ENCODE measurements at regions not wholly inside any gene's neighbourhood (a gene's known extent, or its start where the extent isn't known, plus 50 kb on each side); places are given as distances from the start of the nearest gene placed in this dataset.
"Not testable (repeated sequence)": the region's sequence is repeated elsewhere in the genome, so short reads cannot be mapped to it uniquely, and the experiment has no call there.

DNA sequence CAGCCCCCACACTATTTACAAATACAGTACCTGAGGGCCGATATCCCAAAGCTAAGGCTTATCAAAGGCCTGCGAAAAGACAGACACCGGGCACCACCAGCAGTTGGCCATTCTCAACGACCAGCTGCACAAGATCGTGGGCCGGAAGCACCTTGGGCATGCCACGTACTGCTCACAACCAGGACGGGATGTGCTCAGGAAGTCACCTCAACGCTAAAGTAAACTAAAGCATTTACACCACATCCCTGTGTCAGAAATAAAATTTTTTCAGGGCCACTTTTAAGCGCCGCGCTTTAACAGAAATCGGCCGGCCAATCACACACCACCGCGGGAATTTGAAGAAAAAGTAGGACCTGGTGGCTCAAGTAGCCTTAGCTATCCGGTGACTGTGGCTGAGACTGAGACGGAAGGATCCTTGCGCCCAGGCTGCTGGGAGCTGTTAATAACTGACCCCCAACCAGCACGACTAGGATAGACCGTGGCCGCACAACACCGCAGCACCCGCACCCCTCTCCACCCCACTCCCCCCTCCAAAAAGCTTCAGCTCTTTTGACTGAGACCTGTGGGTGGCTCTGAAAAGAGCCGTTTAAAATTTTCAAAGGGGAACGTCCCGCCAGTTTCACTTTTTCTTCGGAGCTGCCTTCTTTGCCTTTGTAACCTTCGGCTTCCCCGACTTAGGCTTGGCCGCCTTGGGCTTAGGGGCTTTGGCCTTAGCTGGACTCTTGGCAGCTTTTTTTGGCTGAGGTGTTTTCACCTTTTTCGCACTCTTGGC, 131.2 kb upstream of the BTN3A2 start:
- no peaks in the 10 kb centered on the region for H3K9me3 ChIP-seq (replicated peaks; ENCODE audit: control insufficient read depth, low read depth, low read length)
- DNase-seq: peak; percentile 91
- peak overlapping the region; percentile 94 for H3K27ac ChIP-seq (ENCODE audit: low read length)
- peak overlapping the region; percentile 60 for H3K4me3 ChIP-seq (ENCODE audit: low read length)
- 1% methylated on average over 25 of the region's 32 CpGs for WGBS (ENCODE audit: insufficient coverage)
- no peaks in the 10 kb centered on the region for H3K27me3 ChIP-seq (ENCODE audit: control insufficient read depth, insufficient read depth, low read length)
- no peaks in the 10 kb centered on the region for H3K36me3 ChIP-seq (ENCODE audit: control insufficient read depth, insufficient read depth, low read length)
- H3K4me1 ChIP-seq (ENCODE audit: control insufficient read depth, insufficient read depth, low read length): peaks cover 8% of the 10 kb centered on the region

DNA sequence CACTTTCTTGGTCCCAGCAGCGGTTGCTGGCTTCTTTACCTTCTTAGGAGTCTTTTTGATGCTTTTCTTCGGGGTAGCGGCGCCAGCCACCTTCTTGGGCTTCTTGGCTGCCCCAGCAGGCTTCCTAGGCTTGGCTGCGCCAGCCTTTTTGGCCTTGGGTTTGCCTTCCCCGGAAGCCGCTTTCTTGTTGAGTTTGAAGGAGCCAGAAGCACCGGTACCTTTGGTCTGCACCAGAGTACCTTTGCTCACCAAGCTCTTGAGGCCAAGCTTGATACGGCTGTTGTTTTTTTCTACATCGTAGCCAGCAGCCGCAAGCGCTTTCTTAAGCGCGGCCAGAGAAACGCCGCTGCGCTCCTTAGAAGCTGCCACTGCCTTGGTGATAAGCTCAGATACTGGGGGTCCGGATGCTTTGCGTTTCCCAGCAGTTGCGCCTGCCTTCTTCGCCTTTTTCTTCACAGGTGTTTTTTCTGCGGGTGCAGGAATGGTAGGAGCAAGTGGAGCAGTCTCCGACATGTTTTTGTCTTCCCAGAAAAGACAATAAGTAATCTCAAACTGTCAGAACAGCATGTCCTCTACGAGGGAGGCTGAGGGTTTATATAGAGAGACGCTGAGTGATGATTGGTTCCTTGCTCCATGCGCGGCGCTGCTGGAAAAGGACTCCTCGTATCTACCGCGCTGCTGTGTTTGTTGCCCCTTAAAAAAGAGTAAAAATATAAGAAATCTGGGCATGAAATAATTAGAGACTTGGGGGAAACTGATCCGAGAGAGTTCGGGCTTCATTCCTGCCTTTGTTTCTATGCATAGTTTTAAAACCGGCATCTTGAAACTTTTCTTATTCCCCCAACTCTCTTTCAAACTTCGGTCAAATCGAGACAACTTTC, 130.3 kb upstream of the BTN3A2 start:
- 0% methylated on average over 26 of the region's 36 CpGs for WGBS (ENCODE audit: insufficient coverage)
- H3K27ac ChIP-seq (ENCODE audit: low read length): peak overlapping the region; percentile 94
- H3K4me1 ChIP-seq (ENCODE audit: control insufficient read depth, insufficient read depth, low read length): peaks cover 8% of the 10 kb centered on the region
- peak; percentile 97 for DNase-seq
- H3K36me3 ChIP-seq (ENCODE audit: control insufficient read depth, insufficient read depth, low read length): no peaks in the 10 kb centered on the region
- H3K27me3 ChIP-seq (ENCODE audit: control insufficient read depth, insufficient read depth, low read length): no peaks in the 10 kb centered on the region
- H3K4me3 ChIP-seq (ENCODE audit: low read length): peak overlapping the region; percentile 60
- no peaks in the 10 kb centered on the region for H3K9me3 ChIP-seq (replicated peaks; ENCODE audit: control insufficient read depth, low read depth, low read length)

DNA sequence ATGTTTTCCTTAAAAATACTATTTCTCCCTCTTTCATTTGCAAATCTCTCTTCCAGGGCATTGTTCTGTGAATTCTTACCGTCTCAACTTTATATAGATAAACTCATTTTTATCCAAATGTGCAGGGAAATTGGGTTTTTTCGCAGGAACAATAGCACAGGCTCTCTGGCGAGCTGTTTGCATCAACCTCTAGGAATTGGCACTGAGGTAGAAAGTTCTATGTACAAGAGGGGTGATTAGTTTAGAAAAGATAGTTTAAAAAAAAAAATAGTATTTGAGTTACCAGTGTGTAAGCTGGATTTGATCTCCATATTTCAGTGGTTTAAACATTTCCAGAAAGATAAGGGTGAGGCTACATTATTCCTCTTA, 129.7 kb upstream of the BTN3A2 start:
- Histone ChIP-seq H3K36me3 (ENCODE audit: control insufficient read depth, insufficient read depth, low read length) (no peaks in the 10 kb centered on the region), H3K27ac (ENCODE audit: low read length) (peak overlapping the region; percentile 87), H3K4me1 (ENCODE audit: control insufficient read depth, insufficient read depth, low read length) (peaks cover 8% of the 10 kb centered on the region), H3K9me3 (replicated peaks; ENCODE audit: control insufficient read depth, low read depth, low read length) (no peaks in the 10 kb centered on the region), H3K4me3 (ENCODE audit: low read length) (peak overlapping the region; percentile 60), H3K27me3 (ENCODE audit: control insufficient read depth, insufficient read depth, low read length) (no peaks in the 10 kb centered on the region)
- no CpG with 5 or more reads among the region's 3 CpGs for WGBS (ENCODE audit: insufficient coverage)
- peak; percentile 69 for DNase-seq

DNA sequence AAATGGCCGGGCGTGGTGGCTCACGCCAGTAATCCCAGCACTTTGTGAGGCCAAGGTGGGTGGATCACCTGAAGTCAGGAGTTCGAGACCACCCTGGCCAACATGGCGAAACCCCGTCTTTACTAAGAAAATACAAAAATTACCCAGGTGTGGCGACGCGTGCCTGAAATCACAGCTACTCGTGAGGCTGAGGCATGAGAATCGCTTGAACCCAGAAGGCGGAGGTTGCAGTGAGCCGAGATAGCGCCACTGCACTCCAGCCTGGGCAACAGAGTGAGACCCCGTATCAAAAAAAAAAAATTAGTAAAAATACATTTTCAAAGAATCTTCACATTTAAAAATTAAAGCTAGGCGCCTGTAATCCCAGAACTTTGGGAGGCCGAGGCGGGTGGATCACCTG, 125.6 kb upstream of the BTN3A2 start:
- H3K4me1 ChIP-seq (ENCODE audit: control insufficient read depth, insufficient read depth, low read length); H3K27me3 ChIP-seq (ENCODE audit: control insufficient read depth, insufficient read depth, low read length); H3K9me3 ChIP-seq (replicated peaks; ENCODE audit: control insufficient read depth, low read depth, low read length); DNase-seq; H3K4me3 ChIP-seq (ENCODE audit: low read length); H3K36me3 ChIP-seq (ENCODE audit: control insufficient read depth, insufficient read depth, low read length): not testable (repeated sequence)
- peak overlapping the region; percentile 98 for H3K27ac ChIP-seq (ENCODE audit: low read length)
- 93% methylated on average over 17 of the region's 18 CpGs for WGBS (ENCODE audit: insufficient coverage)

DNA sequence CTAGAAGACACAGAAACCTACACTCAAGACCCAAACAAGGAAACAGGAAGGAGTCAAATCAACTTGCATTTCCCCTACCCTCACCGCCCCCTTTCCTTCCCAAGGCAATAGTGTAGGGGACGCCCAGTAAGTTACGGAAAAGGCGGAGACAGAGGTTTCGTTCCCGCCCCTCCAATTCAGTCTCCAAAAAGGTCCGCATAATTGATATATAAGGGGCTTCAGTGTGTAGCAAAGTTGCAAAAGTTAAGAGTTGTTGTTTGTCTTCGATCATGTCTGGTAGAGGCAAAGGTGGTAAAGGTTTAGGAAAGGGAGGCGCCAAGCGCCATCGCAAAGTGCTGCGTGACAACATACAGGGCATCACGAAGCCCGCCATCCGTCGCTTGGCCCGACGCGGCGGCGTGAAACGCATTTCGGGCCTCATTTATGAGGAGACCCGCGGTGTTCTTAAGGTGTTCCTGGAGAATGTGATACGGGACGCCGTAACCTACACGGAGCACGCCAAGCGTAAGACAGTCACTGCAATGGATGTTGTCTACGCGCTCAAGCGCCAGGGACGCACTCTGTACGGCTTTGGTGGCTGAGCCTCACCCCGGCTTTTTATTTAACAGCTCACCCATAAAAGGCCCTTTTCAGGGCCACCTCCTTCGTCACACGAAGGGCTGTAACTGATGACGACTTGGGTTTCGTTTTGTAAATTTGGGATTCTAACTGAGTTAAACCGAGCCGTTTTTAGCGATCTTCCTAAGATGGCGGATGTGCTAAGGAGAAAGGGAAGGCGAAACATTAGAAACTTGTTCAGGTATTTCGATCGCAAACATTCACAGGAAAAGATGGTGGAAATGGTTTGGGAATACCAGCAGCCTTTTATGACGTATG, 124.6 kb upstream of the BTN3A2 start:
- Histone ChIP-seq H3K4me1 (ENCODE audit: control insufficient read depth, insufficient read depth, low read length) (peaks cover 5% of the 10 kb centered on the region), H3K36me3 (ENCODE audit: control insufficient read depth, insufficient read depth, low read length) (no peaks in the 10 kb centered on the region), H3K4me3 (ENCODE audit: low read length) (peak overlapping the region; percentile 71), H3K27me3 (ENCODE audit: control insufficient read depth, insufficient read depth, low read length) (no peaks in the 10 kb centered on the region), H3K9me3 (replicated peaks; ENCODE audit: control insufficient read depth, low read depth, low read length) (no peaks in the 10 kb centered on the region), H3K27ac (ENCODE audit: low read length) (peak overlapping the region; percentile 98)
- peak; percentile 98 for DNase-seq
- WGBS (ENCODE audit: insufficient coverage): under 1% methylated on average over 20 of the region's 49 CpGs

DNA sequence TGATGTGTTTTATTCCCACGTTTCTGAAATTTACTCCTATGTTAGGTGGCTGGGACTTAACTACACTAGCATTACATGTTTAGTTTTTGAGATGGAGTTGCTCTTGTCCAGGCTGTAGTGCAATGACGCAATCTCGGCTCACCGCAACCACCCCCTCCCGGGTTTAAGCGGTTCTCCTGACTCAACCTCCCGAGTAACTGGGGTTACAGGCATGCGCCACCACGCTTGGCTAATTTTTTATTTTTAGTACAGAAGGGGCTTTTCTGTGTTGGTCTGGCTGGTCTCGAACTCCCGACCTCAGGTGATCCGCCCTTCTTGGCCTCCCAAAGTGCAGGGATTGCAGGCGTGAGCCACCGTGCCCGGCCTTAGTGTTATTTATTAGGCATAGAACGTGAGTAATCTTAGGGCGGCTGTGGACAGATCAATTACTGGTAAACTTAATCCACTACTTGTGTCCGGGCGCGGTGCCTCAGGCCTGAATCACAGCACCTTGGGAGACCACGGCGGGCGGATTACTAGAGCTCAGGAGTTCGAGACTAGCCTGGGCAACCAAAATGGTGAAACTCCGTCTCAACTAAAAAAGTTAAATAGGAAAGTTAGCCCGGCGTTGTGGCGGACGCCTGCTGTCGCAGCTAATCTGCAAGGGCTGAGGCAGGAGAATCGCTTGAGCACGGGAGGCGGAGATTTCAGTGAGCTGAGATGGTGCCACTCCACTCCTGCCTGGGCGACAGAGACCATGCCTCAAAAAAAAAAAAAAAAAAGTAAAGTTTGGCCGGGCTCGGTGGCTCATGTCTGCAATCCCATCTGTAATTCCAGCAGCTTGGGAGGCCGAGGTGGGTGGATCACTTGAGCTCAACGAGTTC, 123.7 kb upstream of the BTN3A2 start:
- Histone ChIP-seq H3K36me3 (ENCODE audit: control insufficient read depth, insufficient read depth, low read length) (no peaks in the 10 kb centered on the region), H3K4me3 (ENCODE audit: low read length) (peak overlapping the region; percentile 71), H3K4me1 (ENCODE audit: control insufficient read depth, insufficient read depth, low read length) (peaks cover 5% of the 10 kb centered on the region), H3K9me3 (replicated peaks; ENCODE audit: control insufficient read depth, low read depth, low read length) (no peaks in the 10 kb centered on the region), H3K27ac (ENCODE audit: low read length) (peak overlapping the region; percentile 98), H3K27me3 (ENCODE audit: control insufficient read depth, insufficient read depth, low read length) (no peaks in the 10 kb centered on the region)
- peak; percentile 72 for DNase-seq
- WGBS (ENCODE audit: insufficient coverage): 29% methylated on average over 28 of the region's 38 CpGs

DNA sequence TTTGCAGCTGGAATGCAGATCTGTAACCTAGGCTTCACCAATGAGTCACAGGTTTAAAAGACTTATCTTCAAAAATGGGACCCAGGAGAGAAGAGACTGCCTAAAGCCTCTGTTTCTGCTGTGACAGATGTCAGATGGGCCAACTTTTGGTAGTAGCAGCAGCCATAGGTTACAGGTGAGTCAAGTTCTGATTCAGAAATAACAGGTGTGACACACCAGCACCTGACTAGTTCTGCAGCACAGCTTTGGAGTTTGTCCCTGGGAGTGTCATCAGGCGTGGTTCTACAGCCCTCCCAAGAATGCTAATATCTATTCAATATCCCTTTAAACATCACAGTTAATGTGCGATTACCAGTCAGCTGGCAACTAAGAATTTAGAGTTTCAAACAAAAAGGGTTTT, 121.9 kb upstream of the BTN3A2 start:
- Histone ChIP-seq H3K36me3 (ENCODE audit: control insufficient read depth, insufficient read depth, low read length) (no peaks in the 10 kb centered on the region), H3K4me3 (ENCODE audit: low read length) (no peak overlapping the region), H3K27me3 (ENCODE audit: control insufficient read depth, insufficient read depth, low read length) (no peaks in the 10 kb centered on the region), H3K9me3 (replicated peaks; ENCODE audit: control insufficient read depth, low read depth, low read length) (no peaks in the 10 kb centered on the region), H3K4me1 (ENCODE audit: control insufficient read depth, insufficient read depth, low read length) (peaks cover 5% of the 10 kb centered on the region), H3K27ac (ENCODE audit: low read length) (no peak overlapping the region)
- 100% methylated on average over 1 of the region's 2 CpGs for WGBS (ENCODE audit: insufficient coverage)
- DNase-seq: no peak

DNA sequence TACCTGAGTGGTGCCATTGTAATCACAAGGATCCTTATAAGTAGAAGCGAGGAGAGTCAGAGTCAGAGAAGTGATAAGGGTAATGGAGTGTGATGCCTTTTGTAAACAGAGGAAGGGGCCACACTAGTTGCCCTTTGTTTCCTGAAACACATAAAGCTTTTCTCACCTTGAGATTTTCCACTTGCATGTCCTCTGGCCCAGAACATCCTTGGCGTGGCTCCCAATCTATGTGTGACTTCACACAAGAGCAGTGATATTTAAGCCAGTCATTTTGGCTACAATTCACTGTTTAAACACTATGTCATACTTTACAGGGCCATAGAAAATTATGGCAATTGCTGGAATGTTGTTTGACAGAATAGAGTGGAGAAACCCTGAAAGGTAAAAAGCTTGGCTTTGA, 121.2 kb upstream of the BTN3A2 start:
- H3K9me3 ChIP-seq (replicated peaks; ENCODE audit: control insufficient read depth, low read depth, low read length): no peaks in the 10 kb centered on the region
- no CpG with 5 or more reads among the region's 2 CpGs for WGBS (ENCODE audit: insufficient coverage)
- peaks cover 5% of the 10 kb centered on the region for H3K4me1 ChIP-seq (ENCODE audit: control insufficient read depth, insufficient read depth, low read length)
- no peak for DNase-seq
- H3K36me3 ChIP-seq (ENCODE audit: control insufficient read depth, insufficient read depth, low read length): no peaks in the 10 kb centered on the region
- H3K27ac ChIP-seq (ENCODE audit: low read length): no peak overlapping the region
- H3K4me3 ChIP-seq (ENCODE audit: low read length): no peak overlapping the region
- H3K27me3 ChIP-seq (ENCODE audit: control insufficient read depth, insufficient read depth, low read length): no peaks in the 10 kb centered on the region

DNA sequence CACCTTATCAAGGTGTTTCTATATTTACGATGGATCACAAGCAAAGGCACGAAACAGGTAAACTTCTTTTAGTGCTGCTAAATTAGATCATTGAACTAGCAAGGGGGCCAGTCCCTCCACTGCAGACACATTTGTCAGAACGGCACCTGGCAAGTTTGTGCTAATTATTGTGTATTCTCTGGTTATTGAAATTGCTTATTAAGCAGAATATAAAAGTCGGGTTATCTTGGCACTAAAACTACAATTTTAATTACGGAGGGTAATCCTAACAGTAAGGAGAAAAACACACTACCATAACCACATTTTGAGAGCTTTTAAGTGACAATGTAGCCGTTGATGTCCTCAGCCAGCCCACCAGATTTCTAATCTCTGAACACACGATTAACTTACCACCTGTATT, 118.9 kb upstream of the BTN3A2 start:
- Histone ChIP-seq H3K4me3 (ENCODE audit: low read length) (no peak overlapping the region), H3K27ac (ENCODE audit: low read length) (no peak overlapping the region), H3K27me3 (ENCODE audit: control insufficient read depth, insufficient read depth, low read length) (no peaks in the 10 kb centered on the region), H3K4me1 (ENCODE audit: control insufficient read depth, insufficient read depth, low read length) (peaks cover 8% of the 10 kb centered on the region), H3K36me3 (ENCODE audit: control insufficient read depth, insufficient read depth, low read length) (no peaks in the 10 kb centered on the region), H3K9me3 (replicated peaks; ENCODE audit: control insufficient read depth, low read depth, low read length) (no peaks in the 10 kb centered on the region)
- no peak for DNase-seq
- WGBS (ENCODE audit: insufficient coverage): 90% methylated on average over 3 of the region's 7 CpGs

Measured in muscle of leg (tissue), 3 donors.